ENCODE measurements at regions not wholly inside any gene's neighbourhood (a gene's known extent, or its start where the extent isn't known, plus 50 kb on each side); places are given as distances from the start of the nearest gene placed in this dataset.

DNA sequence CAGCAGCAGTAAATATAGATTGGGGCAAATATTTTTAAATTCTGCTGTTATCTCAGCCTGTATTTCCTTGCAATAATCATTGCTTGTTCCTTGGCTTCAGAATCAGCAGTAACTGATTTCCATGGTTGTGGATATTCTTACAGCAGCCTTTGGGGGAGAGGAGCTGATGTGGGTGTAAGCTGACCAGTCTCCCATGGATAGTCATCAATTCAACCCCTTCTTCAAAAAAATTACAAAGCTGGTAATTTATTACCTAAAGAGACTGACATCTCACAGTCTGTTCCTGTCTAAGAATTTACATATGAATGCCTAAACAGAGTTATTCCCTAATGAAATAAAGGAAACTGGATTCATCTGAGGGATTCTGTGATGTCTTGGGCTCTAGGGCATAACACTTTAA is 103.1 kb upstream of the CABCOCO1 start:
- H3K4me1 ChIP-seq (ENCODE audit: control insufficient read depth, insufficient read depth, low read length) = no peaks in the 10 kb centered on the region
- RAD21 ChIA-PET (ENCODE audit: unreplicated experiment) = no interaction called here

More for the DNA sequence above, 103.1 kb upstream of the CABCOCO1 start:
- SMC1A ChIA-PET (ENCODE audit: uncharacterized antibody, unreplicated experiment) = interaction anchor here (0.6 kb wide), 1 partner anchor 29 kb away, joined by 3 read pairs; no protein-coding TSS in a partner anchor
- in situ Hi-C loops (cut with MboI) (no loop called here), intact Hi-C loops (cut with micrococcal nuclease; ENCODE audit: unreplicated experiment) (no loop called here)
- no TSS peak for BruUV-seq (replicated peaks)
- DNase-seq (ENCODE audit: low read depth, low spot score) (no peak), ATAC-seq (no peak), FAIRE-seq (no peak)
- Histone ChIP-seq H3K4me3 (no peak overlapping the region), H3K4me2 (ENCODE audit: control insufficient read depth, insufficient read depth) (no peak overlapping the region), H3K36me3 (ENCODE audit: control insufficient read depth in 2 of 2, insufficient read depth in 2 of 2, low read length in 1 of 2) (no peaks in the 10 kb centered on the region), H2AFZ (ENCODE audit: control insufficient read depth, low read depth, low read length) (no peak overlapping the region), H3K27ac (ENCODE audit: control insufficient read depth, insufficient read depth) (no peak overlapping the region), H4K20me1 (ENCODE audit: control insufficient read depth, insufficient read depth) (no peaks in the 10 kb centered on the region), H3K79me2 (ENCODE audit: control insufficient read depth, insufficient read depth, low read length) (no peaks in the 10 kb centered on the region), H3K9me3 (replicated peaks; ENCODE audit: control insufficient read depth, insufficient read depth, low read length) (no peaks in the 10 kb centered on the region), H3K27me3 (replicated peaks in 1 of 2; ENCODE audit: control insufficient read depth in 2 of 2, insufficient read depth in 2 of 2, low read length in 1 of 2) (no peaks in the 10 kb centered on the region), H3K9ac (ENCODE audit: control insufficient read depth, insufficient read depth, low read length) (no peak overlapping the region)
- POLR2A ChIA-PET = no interaction called here
- CTCF ChIA-PET = no interaction called here
- TF ChIP-seq NFYB (IDR thresholded peaks at IDR 0.05; ENCODE audit: insufficient read depth, low read depth, low read length) = no peak
- TF ChIP-seq CEBPZ (IDR thresholded peaks at IDR 0.05; ENCODE audit: low read depth, low read length) = no peak
- no peak for TF ChIP-seq TBL1XR1 (IDR thresholded peaks at IDR 0.05; ENCODE audit: low read depth, low read length)
- TF ChIP-seq MEF2A (IDR thresholded peaks at IDR 0.05; ENCODE audit: insufficient read depth, low read depth, low read length) = no peak
- no peak for TF ChIP-seq SREBF1 (IDR thresholded peaks at IDR 0.05; ENCODE audit: low read length)
- TF ChIP-seq SUZ12 (IDR thresholded peaks at IDR 0.05; ENCODE audit: unreplicated experiment) = no peak
- TF ChIP-seq CHD4 (IDR thresholded peaks at IDR 0.05) = no peak
